ENCODE measurements at regions not wholly inside any gene's neighbourhood (a gene's known extent, or its start where the extent isn't known, plus 50 kb on each side); places are given as distances from the start of the nearest gene placed in this dataset.

DNA sequence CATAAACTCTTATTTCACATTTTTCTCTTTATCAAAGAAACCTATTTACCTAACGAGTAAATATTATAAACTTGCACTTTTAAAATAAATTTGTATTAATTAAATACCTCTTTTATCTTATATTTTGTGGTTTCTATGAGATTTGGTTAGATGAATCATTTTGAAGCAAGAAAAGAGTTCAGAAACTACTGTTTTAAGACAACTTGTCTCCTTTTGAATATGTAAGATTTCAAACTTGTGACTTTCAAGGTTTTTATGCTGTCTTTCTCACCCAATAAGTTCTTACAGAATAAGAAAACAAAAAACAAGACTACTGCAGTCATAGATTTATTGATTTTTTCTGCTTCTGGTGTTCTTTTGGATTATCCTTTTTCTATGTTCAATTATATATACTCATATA lies 339.0 kb downstream of the SNAPC1 start:
- no peak overlapping the region for H3K18ac ChIP-seq (ENCODE audit: low read depth, low read length)
- H4K8ac ChIP-seq (ENCODE audit: low read depth in 2 of 2, low read length in 2 of 2), result no peak overlapping the region
- no peak overlapping the region for H3K14ac ChIP-seq (replicated peaks; ENCODE audit: low read depth, low read length)
- no peak overlapping the region for H2AK5ac ChIP-seq (ENCODE audit: low read depth, low read length)
- intact Hi-C loops (cut with micrococcal nuclease) (no loop called here), in situ Hi-C loops (cut with MboI; ENCODE audit: low sequenced_read_pairs) (no loop called here), dilution Hi-C loops (cut with HindIII; ENCODE audit: low sequenced_read_pairs, unreplicated experiment) (no loop called here)
- no peak for ATAC-seq (ENCODE audit: low read depth)
- no TSS peak for BruUV-seq (replicated peaks)
- POLR2A ChIA-PET (ENCODE audit: unreplicated experiment), result interaction anchor here (0.6 kb wide), 1 partner anchor 266 kb away, joined by 3 read pairs; no protein-coding TSS in a partner anchor
- H3K79me1 ChIP-seq (ENCODE audit: low read depth in 1 of 2, low read length in 2 of 2), result no peaks in the 10 kb centered on the region
- H3K9me1 ChIP-seq (ENCODE audit: insufficient read depth, low read length), result no peaks in the 10 kb centered on the region
- no peak overlapping the region for H3K4me2 ChIP-seq (ENCODE audit: low read depth, low read length)
- no peaks in the 10 kb centered on the region for H3K27me3 ChIP-seq (ENCODE audit: control insufficient read depth, insufficient read depth, low read length)
- no peak overlapping the region for H3K9ac ChIP-seq (ENCODE audit: low read depth, low read length)
- H4K5ac ChIP-seq (ENCODE audit: low read depth, low read length), result no peak overlapping the region
- TF ChIP-seq SMC3 (IDR thresholded peaks at IDR 0.05; ENCODE audit: low read depth, low read length) (no peak), RAD21 (IDR thresholded peaks at IDR 0.05; ENCODE audit: low read length) (no peak), POLR2A (IDR thresholded peaks at IDR 0.05; ENCODE audit: low read depth, low read length) (no peak), CEBPB (IDR thresholded peaks at IDR 0.05; ENCODE audit: low read depth, low read length) (no peak)
- H2BK120ac ChIP-seq (ENCODE audit: low read depth, low read length), result no peak overlapping the region
- H3K36me3 ChIP-seq (ENCODE audit: control insufficient read depth, insufficient read depth, low read length), result no peaks in the 10 kb centered on the region
- H3K4ac ChIP-seq (ENCODE audit: low read depth, low read length), result no peak overlapping the region
- H3K27ac ChIP-seq (ENCODE audit: insufficient read depth, low read length), result no peak overlapping the region
- H2BK15ac ChIP-seq (ENCODE audit: low read depth, low read length), result no peak overlapping the region
- no peaks in the 10 kb centered on the region for H3K9me3 ChIP-seq (ENCODE audit: control insufficient read depth, insufficient read depth, low read length)
- no peak for DNase-seq
- no peak overlapping the region for H2BK5ac ChIP-seq (ENCODE audit: low read depth, low read length, poor library complexity, severe bottlenecking)
- no peak overlapping the region for H2AK9ac ChIP-seq (replicated peaks; ENCODE audit: low read depth, low read length, poor library complexity)
- no peak overlapping the region for H3K56ac ChIP-seq (ENCODE audit: extremely low read depth, insufficient read depth, low read length)
- H3K23ac ChIP-seq (ENCODE audit: low read depth, low read length), result no peak overlapping the region
- CTCF ChIA-PET, result no interaction called here
- H2BK20ac ChIP-seq (ENCODE audit: low read depth, low read length), result no peak overlapping the region
- H2AFZ ChIP-seq (replicated peaks; ENCODE audit: low read length, poor library complexity), result no peak overlapping the region
- no peak overlapping the region for H4K91ac ChIP-seq (ENCODE audit: insufficient read depth, low read depth, low read length)
- H3K4me3 ChIP-seq (ENCODE audit: insufficient read depth, low read depth, low read length), result no peak overlapping the region
- H3K4me1 ChIP-seq (ENCODE audit: control insufficient read depth, insufficient read depth, low read length), result no peaks in the 10 kb centered on the region
- no peaks in the 10 kb centered on the region for H4K20me1 ChIP-seq (ENCODE audit: insufficient read depth, low read length)
- WGBS, 2 experiments (ENCODE audit: extremely low coverage in 2 of 2, insufficient read length in 1 of 2), result 100% methylated on average over 1 of the region's 1 CpG; no CpG with 5 or more reads in 1 of the 2 experiments

Measured in IMR-90 (cell line).